HG03025 (cell line): ENCODE measurements at regions not wholly inside any gene's neighbourhood (a gene's known extent, or its start where the extent isn't known, plus 50 kb on each side); places are given as distances from the start of the nearest gene placed in this dataset.

Experiments used
- ATAC-seq: cut with Tn5 transposase; IDR thresholded peaks from one replicate; pipeline ENCODE4 v1.9.1; 2021; ENCODE audit warnings: mild to moderate bottlenecking, moderate library complexity; ENCODE audit not compliant: unreplicated experiment, low FRiP score

DNA sequence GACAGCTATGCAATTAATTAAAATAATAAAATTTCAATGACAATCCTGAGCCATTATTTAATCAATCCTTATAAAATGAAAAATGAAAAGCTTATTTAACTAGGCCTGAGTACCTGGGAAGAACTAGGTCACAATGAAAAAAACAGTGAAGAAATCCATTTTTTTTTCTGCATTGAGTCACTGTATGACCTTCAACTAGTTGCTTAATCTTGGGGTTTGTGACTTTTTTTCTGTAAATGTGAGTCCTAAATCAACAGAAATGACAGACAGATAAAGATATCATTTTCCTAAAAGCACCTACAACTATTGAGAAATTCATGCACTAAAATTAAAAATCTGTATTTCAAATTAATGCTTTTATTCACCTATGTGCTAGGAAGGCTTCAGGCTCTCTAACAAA lies 96.8 kb downstream of the TMEM26 start:
- no peak for ATAC-seq

GRCh38 chr10:61355211-61355610 lies 98.0 kb downstream of the TMEM26 start:
- ATAC-seq, result no peak

GRCh38 chr10:61354401-61354975 lies 98.7 kb downstream of the TMEM26 start:
- ATAC-seq, result no peak

- ATAC-seq, result no peak
These were observed 102.4 kb downstream of the TMEM26 start for GRCh38 chr10:61350794-61351193.

GRCh38 chr10:61350068-61350467 lies 103.1 kb downstream of the TMEM26 start:
- no peak for ATAC-seq

DNA sequence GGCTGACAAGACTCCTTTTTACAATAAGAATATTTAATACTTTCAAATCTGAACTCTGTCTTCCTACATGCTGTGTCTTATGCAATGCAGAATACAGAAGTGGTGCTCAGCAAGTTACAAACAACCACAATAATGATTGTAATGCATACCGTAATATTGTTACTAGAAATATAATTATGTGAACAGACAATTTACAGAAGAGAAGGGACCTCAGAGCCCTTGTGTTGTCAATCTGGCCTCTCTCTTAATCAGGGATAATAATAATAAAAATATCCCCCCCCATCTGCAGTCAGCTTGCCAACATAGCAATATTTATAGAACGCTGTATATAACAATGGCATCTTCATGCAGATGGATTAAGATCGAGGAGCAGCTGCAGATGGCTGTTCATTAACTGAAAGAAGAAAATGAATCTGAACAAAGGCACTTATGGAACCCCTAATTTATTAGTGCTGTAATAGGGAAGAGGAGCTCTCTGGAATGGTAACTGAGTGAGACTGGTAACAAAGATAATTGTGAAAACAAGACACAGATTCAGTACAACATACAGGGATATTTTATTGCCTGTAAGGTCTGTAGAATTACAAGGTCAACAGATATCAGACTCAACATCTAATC lies 106.3 kb downstream of the TMEM26 start:
- ATAC-seq, result no peak

- no peak for ATAC-seq
These were observed 109.4 kb downstream of the TMEM26 start for GRCh38 chr10:61343796-61344195.

GRCh38 chr10:61342858-61343572 lies 110.2 kb downstream of the TMEM26 start:
- ATAC-seq, result no peak

GRCh38 chr10:61341008-61341407 lies 112.2 kb downstream of the TMEM26 start:
- ATAC-seq, result no peak

DNA sequence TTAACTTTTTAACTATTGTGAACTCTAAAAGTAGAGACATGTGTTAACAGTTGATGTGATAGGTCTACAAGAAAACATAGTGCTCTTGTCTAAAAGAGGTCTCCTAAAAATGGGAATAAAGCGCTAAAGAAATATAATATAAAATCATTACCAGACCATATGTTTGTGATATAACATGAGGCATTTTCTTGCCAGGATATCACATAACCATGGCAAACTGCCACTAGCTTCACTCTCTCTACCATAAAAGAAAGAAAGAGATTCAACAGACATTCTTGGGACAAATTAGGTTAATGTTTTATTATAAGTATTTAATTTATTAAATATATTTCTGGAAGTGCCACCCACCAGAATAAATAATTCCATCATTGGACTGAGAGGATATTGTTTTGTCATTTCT lies 115.0 kb downstream of the TMEM26 start:
- ATAC-seq, result no peak

DNA sequence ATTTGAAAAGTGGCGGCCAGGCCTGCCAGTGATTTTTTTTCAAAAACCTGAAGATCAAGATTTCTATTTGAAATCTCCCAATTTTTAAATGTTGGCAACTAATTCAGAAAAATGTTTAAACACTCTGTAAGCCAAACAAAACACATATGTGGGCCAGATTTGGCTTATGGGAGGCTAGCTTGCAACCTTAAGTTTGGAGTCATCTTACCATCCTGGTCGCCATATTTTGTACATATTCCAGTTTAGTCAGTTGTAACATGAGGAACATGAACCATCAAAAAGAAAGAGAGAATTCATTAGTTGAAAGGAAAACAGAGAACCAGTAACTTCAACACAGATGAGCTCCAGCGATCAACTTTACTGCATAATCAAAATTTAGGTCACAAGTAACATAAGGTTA lies 115.4 kb downstream of the TMEM26 start:
- no peak for ATAC-seq

- ATAC-seq, result no peak
These were observed 116.3 kb downstream of the TMEM26 start for GRCh38 chr10:61336831-61337230.

- ATAC-seq, result no peak
These were observed 117.8 kb downstream of the TMEM26 start for GRCh38 chr10:61335359-61335758.

DNA sequence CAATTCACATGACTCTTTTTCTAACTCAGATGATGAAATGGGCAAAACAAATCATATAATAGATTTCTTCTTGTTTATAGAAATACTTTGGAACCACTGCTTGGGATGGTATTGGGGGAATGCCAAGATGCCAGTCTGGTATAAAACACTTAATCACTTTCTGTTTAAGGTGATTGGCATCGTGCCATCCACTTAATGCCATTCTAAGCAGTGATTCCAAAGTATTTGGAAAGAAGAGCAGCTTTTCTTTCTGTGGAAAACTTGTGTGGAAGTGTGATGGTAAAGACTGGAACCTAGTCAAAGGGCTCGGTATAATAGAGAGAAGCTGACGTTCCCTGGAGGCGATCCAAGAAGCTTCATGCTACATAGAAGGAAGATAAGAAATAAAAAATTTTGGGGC lies 120.6 kb downstream of the TMEM26 start:
- ATAC-seq, result no peak

- ATAC-seq, result no peak
These were observed 122.5 kb downstream of the TMEM26 start for GRCh38 chr10:61330669-61331068.

- no peak for ATAC-seq
These were observed 123.3 kb downstream of the TMEM26 start for GRCh38 chr10:61329854-61330253.

- no peak for ATAC-seq
These were observed 127.8 kb downstream of the TMEM26 start for GRCh38 chr10:61325223-61325960.

GRCh38 chr10:61323726-61324125 lies 129.5 kb downstream of the TMEM26 start:
- ATAC-seq, result no peak

DNA sequence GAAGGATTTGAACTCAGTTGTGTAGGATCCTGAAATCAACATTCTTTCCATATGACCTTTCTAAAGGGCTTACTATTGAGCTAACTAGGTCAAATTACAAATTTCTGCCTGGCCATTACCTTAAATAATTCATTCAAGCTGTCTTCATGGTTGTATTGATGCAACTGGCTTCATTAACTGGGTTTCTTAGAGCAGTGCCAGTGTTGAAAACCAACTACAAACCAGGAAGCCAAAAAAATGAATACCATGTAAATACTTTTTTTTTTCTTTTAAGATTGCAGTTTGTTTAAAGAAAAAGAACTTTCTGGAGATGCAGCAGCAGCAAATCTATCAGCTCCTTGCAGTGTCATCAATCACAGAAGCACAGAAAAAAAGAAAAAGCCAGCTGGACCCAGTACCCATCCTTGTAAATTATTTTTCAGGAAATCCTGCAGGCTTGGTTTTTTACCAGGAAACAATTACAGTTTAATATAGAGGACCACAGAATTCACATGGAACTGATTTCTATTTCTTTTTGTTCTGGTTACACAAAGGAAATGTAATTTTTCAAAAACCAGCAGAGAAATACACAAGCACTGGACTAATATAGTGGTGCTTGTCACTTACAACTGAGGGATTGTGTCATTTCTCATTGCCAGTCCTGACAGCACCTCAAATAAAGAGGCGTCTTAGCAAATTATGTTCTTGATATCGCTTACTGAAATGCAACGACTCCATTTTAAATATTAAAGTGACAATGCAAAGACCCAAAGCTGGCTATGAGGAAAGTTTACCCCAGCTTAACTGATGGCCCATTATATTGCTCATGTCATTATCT lies 131.9 kb downstream of the TMEM26 start:
- no peak for ATAC-seq

DNA sequence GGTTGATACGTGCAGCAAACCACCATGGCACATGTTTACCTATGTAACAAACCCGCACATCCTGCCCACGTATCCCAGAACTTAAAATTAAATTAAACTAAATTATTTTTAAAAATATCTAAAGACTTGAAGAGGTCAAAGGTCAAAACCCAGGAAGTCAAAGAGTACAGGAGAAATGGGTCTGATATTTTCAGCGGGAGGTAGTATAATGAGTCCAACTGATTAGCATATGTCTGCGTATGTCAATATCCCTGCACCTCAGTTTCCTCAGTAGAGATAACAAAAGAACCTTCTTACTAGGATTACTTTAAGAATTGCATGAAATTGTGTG lies 133.0 kb downstream of the TMEM26 start:
- no peak for ATAC-seq
